ENCODE measurements at regions not wholly inside any gene's neighbourhood (a gene's known extent, or its start where the extent isn't known, plus 50 kb on each side); places are given as distances from the start of the nearest gene placed in this dataset.

GRCh38 chr5:174323878-174324281 lies 278.4 kb downstream of the NSG2 start:
- Mint-ChIP-seq H3K4me3 (no peak overlapping the region), H3K27me3 (peaks cover 20 to 38% of the 10 kb centered on the region in 2 donors), H3K36me3 (no peaks in the 10 kb centered on the region), H3K4me1 (ENCODE audit: low read depth in 2 of 2) (no peaks in the 10 kb centered on the region), H3K9me3 (no peaks in the 10 kb centered on the region), H3K27ac (no peak overlapping the region)
- ATAC-seq, result peak in 1 of 2 donors; percentile 38
- DNase-seq (ENCODE audit: low spot score), result no peak

DNA sequence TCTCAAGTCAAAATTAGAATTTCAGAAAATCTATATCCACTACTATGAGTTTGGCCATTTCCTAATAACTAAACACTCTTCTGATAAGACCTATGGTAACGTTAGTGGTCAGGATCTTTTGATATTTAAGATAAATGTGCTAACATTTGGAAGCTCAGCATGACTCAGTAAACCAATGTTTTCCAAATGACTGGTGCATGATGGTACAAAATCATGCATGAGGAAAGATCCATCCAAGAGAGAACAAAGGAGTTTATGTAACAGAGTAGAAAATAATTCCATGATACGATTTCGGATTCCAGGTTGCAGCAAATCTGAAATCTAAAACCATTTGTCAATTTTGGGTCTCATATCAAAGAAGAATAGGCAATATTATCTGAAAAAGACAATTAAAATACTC lies 279.2 kb downstream of the NSG2 start:
- H3K4me3 Mint-ChIP-seq, result no peak overlapping the region
- no peak for ATAC-seq

DNA sequence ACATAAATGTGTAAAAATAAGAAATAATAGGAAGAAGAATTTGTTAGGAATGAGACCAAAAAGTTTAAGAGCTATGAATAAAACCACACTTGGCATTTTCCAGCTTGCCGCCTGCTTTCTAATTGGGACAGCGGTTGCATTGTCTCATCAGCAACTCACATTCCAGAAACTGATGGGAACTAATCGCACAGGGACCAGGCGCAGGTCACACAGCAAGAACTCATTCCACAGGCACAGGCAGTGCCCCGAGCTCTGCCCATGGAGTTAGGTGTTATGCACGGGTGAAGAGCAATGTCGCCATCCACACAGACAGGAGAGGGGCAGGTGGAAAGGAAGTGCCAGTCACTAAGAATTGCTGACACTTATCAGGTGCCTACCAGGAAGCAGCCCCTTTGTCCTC lies 279.9 kb downstream of the NSG2 start:
- ATAC-seq, result no peak
- peaks cover 20 to 34% of the 10 kb centered on the region in 2 donors for H3K27me3 Mint-ChIP-seq
- H3K9me3 Mint-ChIP-seq, result no peaks in the 10 kb centered on the region
- no peaks in the 10 kb centered on the region for H3K4me1 Mint-ChIP-seq (ENCODE audit: low read depth in 2 of 2)
- DNase-seq (ENCODE audit: low spot score), result no peak
- no peak overlapping the region for H3K27ac Mint-ChIP-seq
- H3K4me3 Mint-ChIP-seq, result no peak overlapping the region
- no peaks in the 10 kb centered on the region for H3K36me3 Mint-ChIP-seq

More for the DNA sequence above, 279.2 kb downstream of the NSG2 start:
- no peaks in the 10 kb centered on the region for H3K4me1 Mint-ChIP-seq (ENCODE audit: low read depth in 2 of 2)
- H3K27ac Mint-ChIP-seq, result no peak overlapping the region
- peaks cover 20 to 34% of the 10 kb centered on the region in 2 donors for H3K27me3 Mint-ChIP-seq
- DNase-seq (ENCODE audit: low spot score), result no peak
- no peaks in the 10 kb centered on the region for H3K9me3 Mint-ChIP-seq
- H3K36me3 Mint-ChIP-seq, result no peaks in the 10 kb centered on the region

DNA sequence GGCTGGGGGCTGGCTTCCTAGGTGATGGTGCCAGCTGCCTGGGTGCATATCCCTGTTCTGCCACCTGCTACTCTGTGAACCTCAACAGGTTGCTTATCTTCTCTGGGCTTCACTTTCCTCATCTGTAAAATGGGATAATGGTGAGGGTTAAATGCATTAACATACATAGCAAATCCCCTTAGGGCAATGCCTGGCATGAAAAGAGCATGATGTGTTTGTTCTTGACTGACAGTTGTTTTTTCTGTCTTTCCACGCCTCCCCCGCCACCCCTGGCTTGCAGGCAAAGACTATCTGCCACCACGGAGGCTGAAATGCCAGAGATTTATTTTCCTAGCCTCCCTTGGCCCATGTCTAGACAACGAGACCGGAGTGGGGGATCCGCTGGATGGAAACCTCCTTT lies 280.5 kb downstream of the NSG2 start:
- Mint-ChIP-seq H3K9me3 (no peaks in the 10 kb centered on the region), H3K4me1 (ENCODE audit: low read depth in 2 of 2) (no peaks in the 10 kb centered on the region), H3K27me3 (peaks cover 20 to 30% of the 10 kb centered on the region in 2 donors), H3K4me3 (no peak overlapping the region), H3K27ac (no peak overlapping the region), H3K36me3 (no peaks in the 10 kb centered on the region)
- ATAC-seq (no peak), DNase-seq (ENCODE audit: low spot score) (no peak)

- no peak overlapping the region for H3K4me3 Mint-ChIP-seq
- peaks cover 20 to 25% of the 10 kb centered on the region in 2 donors for H3K27me3 Mint-ChIP-seq
- ATAC-seq (no peak), DNase-seq (ENCODE audit: low spot score) (no peak)
- H3K27ac Mint-ChIP-seq, result no peak overlapping the region
- no peaks in the 10 kb centered on the region for H3K9me3 Mint-ChIP-seq
- no peaks in the 10 kb centered on the region for H3K4me1 Mint-ChIP-seq (ENCODE audit: low read depth in 2 of 2)
- no peaks in the 10 kb centered on the region for H3K36me3 Mint-ChIP-seq
Observed at GRCh38 chr5:174326372-174326771, 280.9 kb downstream of the NSG2 start.

DNA sequence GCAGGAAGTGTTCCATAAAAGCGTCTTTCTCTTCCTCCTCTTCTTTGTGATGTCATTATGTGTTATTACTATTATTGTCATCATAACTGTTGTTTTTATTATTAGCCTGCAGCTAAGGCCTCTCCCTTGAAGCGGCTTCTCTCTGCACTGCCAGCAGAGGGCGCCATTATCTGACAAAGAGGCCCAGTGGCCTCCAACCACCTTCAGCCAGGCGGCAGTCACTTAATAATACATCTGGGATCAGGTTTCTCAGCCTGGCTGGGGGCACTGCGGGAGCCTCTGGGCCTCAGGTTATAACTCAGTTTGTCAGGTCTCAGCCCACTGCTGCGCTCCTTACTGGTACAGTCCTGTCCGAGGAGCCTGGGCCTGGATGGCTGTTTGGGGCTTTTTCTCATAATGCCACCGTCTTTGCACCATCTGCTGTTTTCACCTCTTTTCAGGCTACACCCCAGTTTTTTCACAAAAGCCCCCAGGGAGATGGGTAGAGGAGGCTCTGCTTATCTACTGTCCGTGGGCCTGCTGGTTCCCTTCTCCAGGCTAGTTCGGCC lies 281.9 kb downstream of the NSG2 start:
- Mint-ChIP-seq H3K27ac (no peak overlapping the region), H3K9me3 (no peaks in the 10 kb centered on the region), H3K36me3 (no peaks in the 10 kb centered on the region), H3K27me3 (peaks cover 21% of the 10 kb centered on the region in 2 donors), H3K4me3 (no peak overlapping the region), H3K4me1 (ENCODE audit: low read depth in 2 of 2) (no peaks in the 10 kb centered on the region)
- ATAC-seq, result no peak
- no peak for DNase-seq (ENCODE audit: low spot score)

- Mint-ChIP-seq H3K9me3 (no peaks in the 10 kb centered on the region), H3K4me3 (no peak overlapping the region), H3K27me3 (peaks cover 16 to 18% of the 10 kb centered on the region in 2 donors), H3K36me3 (no peaks in the 10 kb centered on the region), H3K4me1 (ENCODE audit: low read depth in 2 of 2) (no peaks in the 10 kb centered on the region), H3K27ac (no peak overlapping the region)
- DNase-seq (ENCODE audit: low spot score) (no peak), ATAC-seq (no peak)
Observed at GRCh38 chr5:174327896-174328295, 282.4 kb downstream of the NSG2 start.

GRCh38 chr5:174328631-174329299 lies 283.3 kb downstream of the NSG2 start:
- H3K9me3 Mint-ChIP-seq, result peaks cover 2% of the 10 kb centered on the region
- H3K36me3 Mint-ChIP-seq, result no peaks in the 10 kb centered on the region
- no peak overlapping the region for H3K4me3 Mint-ChIP-seq
- ATAC-seq (no peak), DNase-seq (ENCODE audit: low spot score) (no peak)
- H3K27ac Mint-ChIP-seq, result no peak overlapping the region
- no peaks in the 10 kb centered on the region for H3K4me1 Mint-ChIP-seq (ENCODE audit: low read depth in 2 of 2)
- H3K27me3 Mint-ChIP-seq, result peaks cover 10 to 19% of the 10 kb centered on the region in 2 donors

- no peak overlapping the region for H3K4me3 Mint-ChIP-seq
- H3K27ac Mint-ChIP-seq, result no peak overlapping the region
Observed at GRCh38 chr5:174329738-174330137, 284.2 kb downstream of the NSG2 start.

GRCh38 chr5:174335682-174336364 lies 290.3 kb downstream of the NSG2 start:
- Mint-ChIP-seq H3K4me1 (ENCODE audit: low read depth in 2 of 2) (no peaks in the 10 kb centered on the region), H3K9me3 (peaks cover 2% of the 10 kb centered on the region), H3K4me3 (no peak overlapping the region), H3K27me3 (peaks cover 13 to 16% of the 10 kb centered on the region in 2 donors), H3K36me3 (no peaks in the 10 kb centered on the region), H3K27ac (no peak overlapping the region)
- ATAC-seq (no peak), DNase-seq (ENCODE audit: low spot score) (no peak)

More at GRCh38 chr5:174329738-174330137, 284.2 kb downstream of the NSG2 start:
- Mint-ChIP-seq H3K27me3 (peaks cover 2 to 13% of the 10 kb centered on the region in 2 donors), H3K9me3 (peaks cover 2% of the 10 kb centered on the region), H3K36me3 (no peaks in the 10 kb centered on the region), H3K4me1 (ENCODE audit: low read depth in 2 of 2) (no peaks in the 10 kb centered on the region)
- ATAC-seq, result no peak
- DNase-seq (ENCODE audit: low spot score), result no peak

GRCh38 chr5:174336479-174336878 lies 291.0 kb downstream of the NSG2 start:
- no peak overlapping the region for H3K27ac Mint-ChIP-seq
- DNase-seq (ENCODE audit: low spot score) (no peak), ATAC-seq (no peak)
- H3K4me3 Mint-ChIP-seq, result no peak overlapping the region
- H3K36me3 Mint-ChIP-seq, result no peaks in the 10 kb centered on the region
- H3K9me3 Mint-ChIP-seq, result peaks cover 2% of the 10 kb centered on the region
- H3K4me1 Mint-ChIP-seq (ENCODE audit: low read depth in 2 of 2), result no peaks in the 10 kb centered on the region
- H3K27me3 Mint-ChIP-seq, result peaks cover 13 to 16% of the 10 kb centered on the region in 2 donors

DNA sequence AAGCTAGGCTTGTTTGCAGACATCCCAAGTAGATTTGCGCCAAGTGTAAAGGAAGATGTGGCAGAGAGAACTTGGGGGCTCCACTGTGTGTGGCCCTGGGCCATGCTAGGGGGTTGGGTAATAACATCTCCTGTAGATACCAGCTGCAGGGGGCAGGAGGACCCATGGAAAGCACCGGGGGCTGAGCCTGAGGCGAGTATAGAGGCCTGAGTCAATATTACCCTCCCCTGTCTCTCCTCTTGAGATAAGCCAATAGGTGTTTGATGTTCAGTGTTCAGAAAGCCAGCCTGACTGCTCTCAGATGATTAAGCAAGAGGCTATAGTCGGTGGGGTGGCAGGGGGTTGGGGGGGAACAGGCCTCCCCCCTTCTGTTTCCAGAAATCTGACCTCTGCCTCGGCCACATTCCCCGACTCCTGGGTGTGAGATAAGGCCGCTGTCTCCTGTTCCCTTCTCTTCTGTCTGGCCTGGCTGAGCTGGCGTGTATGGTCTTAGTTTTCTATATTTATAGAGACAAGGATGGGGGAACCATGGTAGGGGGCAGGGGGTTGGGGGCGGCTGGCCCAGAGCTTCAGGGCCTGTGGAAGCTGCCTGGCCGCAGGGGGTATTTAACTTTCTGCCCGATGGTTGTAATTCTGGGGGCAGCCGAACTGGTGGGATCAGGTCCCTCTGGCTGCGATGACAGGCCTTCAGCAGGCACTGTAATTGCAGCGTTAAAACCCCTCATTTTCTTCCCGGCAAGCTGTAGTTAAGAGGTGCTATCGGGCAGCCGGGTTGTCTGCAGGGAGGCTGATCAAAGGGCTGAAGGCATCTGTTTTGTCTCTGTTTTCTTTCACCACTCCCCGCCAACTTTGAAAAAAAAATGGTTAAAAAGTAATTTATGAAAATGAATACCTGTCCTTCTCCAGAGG lies 292.0 kb downstream of the NSG2 start:
- DNase-seq (ENCODE audit: low spot score) (no peak), ATAC-seq (no peak)
- no peaks in the 10 kb centered on the region for H3K36me3 Mint-ChIP-seq
- no peak overlapping the region for H3K4me3 Mint-ChIP-seq
- no peaks in the 10 kb centered on the region for H3K4me1 Mint-ChIP-seq (ENCODE audit: low read depth in 2 of 2)
- peaks cover 2% of the 10 kb centered on the region for H3K9me3 Mint-ChIP-seq
- H3K27me3 Mint-ChIP-seq, result peaks cover 13 to 14% of the 10 kb centered on the region in 2 donors
- no peak overlapping the region for H3K27ac Mint-ChIP-seq

DNA sequence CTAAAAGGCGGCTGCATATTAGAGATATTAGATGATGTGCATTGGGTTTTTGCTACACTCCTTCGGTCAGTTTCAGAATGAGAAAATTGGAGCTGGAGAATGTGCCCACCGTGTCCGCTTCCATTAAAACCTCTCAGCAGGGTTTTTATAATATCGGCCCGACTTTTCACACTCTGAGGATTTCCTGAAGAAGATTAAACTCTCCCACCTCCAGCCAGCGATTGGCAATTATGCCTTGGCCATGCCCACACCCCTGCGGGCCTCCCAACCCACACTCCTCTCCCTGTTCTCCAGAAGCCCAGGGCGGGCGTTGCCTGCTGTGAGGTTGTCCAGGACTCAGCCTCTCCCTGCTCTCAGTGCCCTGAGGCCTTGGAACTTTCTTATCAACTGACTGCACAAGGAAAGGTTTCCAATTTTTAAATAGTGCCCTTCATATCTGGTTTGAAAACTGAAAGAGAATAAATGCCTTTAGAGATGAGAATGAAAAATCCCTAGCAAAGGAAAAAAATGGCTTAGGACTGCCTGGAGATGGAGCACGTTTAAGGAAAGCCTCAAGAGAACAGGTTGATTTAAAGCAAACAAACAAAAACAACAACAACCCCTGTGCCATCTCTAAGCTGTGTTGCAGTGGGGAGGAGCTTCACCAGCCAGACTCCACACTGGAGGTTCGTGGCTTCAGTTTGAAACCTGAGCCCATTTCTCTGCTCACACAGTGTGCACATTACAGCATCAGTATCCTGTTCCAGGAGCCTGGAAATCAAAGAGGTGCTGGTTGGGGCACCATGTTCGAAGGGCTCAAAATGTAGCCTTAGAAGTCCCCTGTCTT lies 292.9 kb downstream of the NSG2 start:
- Mint-ChIP-seq H3K9me3 (no peaks in the 10 kb centered on the region), H3K4me1 (ENCODE audit: low read depth in 2 of 2) (no peaks in the 10 kb centered on the region), H3K36me3 (no peaks in the 10 kb centered on the region), H3K27me3 (peaks cover 11 to 13% of the 10 kb centered on the region in 2 donors), H3K27ac (no peak overlapping the region), H3K4me3 (no peak overlapping the region)
- ATAC-seq (no peak), DNase-seq (ENCODE audit: low spot score) (no peak)
